Loucy (cell line): ENCODE measurements at regions not wholly inside any gene's neighbourhood (a gene's known extent, or its start where the extent isn't known, plus 50 kb on each side); places are given as distances from the start of the nearest gene placed in this dataset.

Source experiments
- H2AFZ ChIP-seq: fragments of 200-600 bp; sonication (generic); 2 replicates; pipeline ENCODE4 v1.6.0; 2016; ENCODE audit warnings: antibody characterized with exemption, mild to moderate bottlenecking, low read length, moderate library complexity
- H3F3A ChIP-seq: fragments of 200-600 bp; 2 replicates; pipeline ENCODE4 v1.6.0; 2016; ENCODE audit warnings: antibody characterized with exemption, low read depth, mild to moderate bottlenecking
- H3K27me3 ChIP-seq: fragments of 200-600 bp; sonication (generic); 2 replicates; pipeline ENCODE4 v1.6.1; 2014; ENCODE audit warnings: low read length, mild to moderate bottlenecking; ENCODE audit not compliant: insufficient read depth, poor library complexity, severe bottlenecking
- H3K36me3 ChIP-seq: fragments of 200-600 bp; sonication (generic); 2 replicates; pipeline ENCODE4 v1.6.1; 2016; ENCODE audit warnings: low read length; ENCODE audit not compliant: insufficient read depth
- H3K4me1 ChIP-seq: fragments of 200-600 bp; sonication (generic); 2 replicates; pipeline ENCODE4 v1.5.1; 2014; ENCODE audit warnings: low read length, mild to moderate bottlenecking; ENCODE audit not compliant: insufficient read depth, poor library complexity, severe bottlenecking
- H3K4me2 ChIP-seq: fragments of 200-600 bp; sonication (generic); 2 replicates; pipeline ENCODE4 v1.6.0; 2014; ENCODE audit warnings: antibody characterized with exemption, low read length, low read depth, mild to moderate bottlenecking; ENCODE audit not compliant: poor library complexity, severe bottlenecking
- H3K4me3 ChIP-seq: fragments of 200-600 bp; sonication (generic); 2 replicates; pipeline ENCODE4 v1.5.1; 2014; ENCODE audit warnings: low read length, mild to moderate bottlenecking, mixed read lengths; ENCODE audit not compliant: poor library complexity, severe bottlenecking
- H3K79me2 ChIP-seq: fragments of 200-600 bp; sonication (generic); 2 replicates; pipeline ENCODE4 v1.6.1; 2014; ENCODE audit warnings: low read length; ENCODE audit not compliant: insufficient read depth
- H3K9ac ChIP-seq: fragments of 200-600 bp; sonication (generic); 2 replicates; pipeline ENCODE4 v1.6.0; 2014; ENCODE audit warnings: mild to moderate bottlenecking, low read depth, low read length, moderate library complexity; ENCODE audit not compliant: poor library complexity, severe bottlenecking
- H3K9me2 ChIP-seq: fragments of 200-600 bp; sonication (generic); replicated peaks from 2 replicates; pipeline ENCODE4 v1.6.1; 2016; ENCODE audit warnings: low read depth, low read length, mixed read lengths
- H3K9me3 ChIP-seq: fragments of 200-600 bp; sonication (generic); 2 replicates; pipeline ENCODE4 v1.6.1; 2014; ENCODE audit warnings: mild to moderate bottlenecking, antibody characterized with exemption, low read length, low read depth; ENCODE audit not compliant: insufficient read depth
- H4K20me1 ChIP-seq: fragments of 200-600 bp; sonication (generic); 2 replicates; pipeline ENCODE4 v1.6.0; 2014; ENCODE audit warnings: antibody characterized with exemption, low read length, mild to moderate bottlenecking; ENCODE audit not compliant: insufficient read depth, poor library complexity, severe bottlenecking
- CTCF ChIP-seq: fragments of 200-600 bp; sonication (generic); conservative IDR thresholded peaks from 2 replicates; pipeline ENCODE4 v1.5.1; 2014; ENCODE audit warnings: mild to moderate bottlenecking, antibody characterized with exemption, low read length
- EZH2phosphoT487 ChIP-seq: fragments of 200-600 bp; IDR thresholded peaks from 2 replicates; pipeline ENCODE4 v1.6.1; 2018; ENCODE audit warnings: antibody characterized with exemption, mild to moderate bottlenecking, moderate library complexity, borderline replicate concordance

GRCh38 chr14:87231336-87232026 lies 761.5 kb downstream of the GALC start:
- Histone ChIP-seq H3K36me3 (no peaks in the 10 kb centered on the region), H3F3A (no peaks in the 10 kb centered on the region), H3K79me2 (no peaks in the 10 kb centered on the region), H3K9me2 (no peaks in the 10 kb centered on the region), H4K20me1 (no peaks in the 10 kb centered on the region), H2AFZ (no peak overlapping the region), H3K9ac (no peak overlapping the region), H3K4me3 (no peak overlapping the region), H3K4me2 (no peak overlapping the region), H3K27me3 (no peaks in the 10 kb centered on the region), H3K4me1 (no peaks in the 10 kb centered on the region), H3K9me3 (0 out of 2 replicates have a peak, but pooled peaks cover 3% of the 10 kb centered on the region)
- TF ChIP-seq CTCF (no peak), EZH2phosphoT487 (no peak)

- TF ChIP-seq EZH2phosphoT487 = no peak
- TF ChIP-seq CTCF = no peak
- no peaks in the 10 kb centered on the region for H3F3A ChIP-seq
- H3K9ac ChIP-seq = no peak overlapping the region
- no peak overlapping the region for H3K4me2 ChIP-seq
- no peaks in the 10 kb centered on the region for H3K36me3 ChIP-seq
- H2AFZ ChIP-seq = no peak overlapping the region
- H3K4me1 ChIP-seq = no peaks in the 10 kb centered on the region
- no peaks in the 10 kb centered on the region for H3K9me2 ChIP-seq
- no peaks in the 10 kb centered on the region for H4K20me1 ChIP-seq
- H3K9me3 ChIP-seq = 0 out of 2 replicates have a peak, but pooled peaks cover 3% of the 10 kb centered on the region
- H3K79me2 ChIP-seq = no peaks in the 10 kb centered on the region
- H3K4me3 ChIP-seq = no peak overlapping the region
- no peaks in the 10 kb centered on the region for H3K27me3 ChIP-seq
Observed at GRCh38 chr14:87230726-87231125, 762.3 kb downstream of the GALC start.

- H2AFZ ChIP-seq = no peak overlapping the region
- no peak overlapping the region for H3K9ac ChIP-seq
- TF ChIP-seq EZH2phosphoT487 (no peak), CTCF (no peak)
- H3K4me2 ChIP-seq = no peak overlapping the region
- no peaks in the 10 kb centered on the region for H3K79me2 ChIP-seq
- no peaks in the 10 kb centered on the region for H3K4me1 ChIP-seq
- H4K20me1 ChIP-seq = no peaks in the 10 kb centered on the region
- no peaks in the 10 kb centered on the region for H3F3A ChIP-seq
- H3K9me2 ChIP-seq = no peaks in the 10 kb centered on the region
- no peaks in the 10 kb centered on the region for H3K27me3 ChIP-seq
- H3K4me3 ChIP-seq = no peak overlapping the region
- 0 out of 2 replicates have a peak, but pooled peaks cover 3% of the 10 kb centered on the region for H3K9me3 ChIP-seq
- H3K36me3 ChIP-seq = no peaks in the 10 kb centered on the region
Observed at GRCh38 chr14:87229131-87229530, 763.9 kb downstream of the GALC start.
